ENCODE measurements at regions not wholly inside any gene's neighbourhood (a gene's known extent, or its start where the extent isn't known, plus 50 kb on each side); places are given as distances from the start of the nearest gene placed in this dataset.

DNA sequence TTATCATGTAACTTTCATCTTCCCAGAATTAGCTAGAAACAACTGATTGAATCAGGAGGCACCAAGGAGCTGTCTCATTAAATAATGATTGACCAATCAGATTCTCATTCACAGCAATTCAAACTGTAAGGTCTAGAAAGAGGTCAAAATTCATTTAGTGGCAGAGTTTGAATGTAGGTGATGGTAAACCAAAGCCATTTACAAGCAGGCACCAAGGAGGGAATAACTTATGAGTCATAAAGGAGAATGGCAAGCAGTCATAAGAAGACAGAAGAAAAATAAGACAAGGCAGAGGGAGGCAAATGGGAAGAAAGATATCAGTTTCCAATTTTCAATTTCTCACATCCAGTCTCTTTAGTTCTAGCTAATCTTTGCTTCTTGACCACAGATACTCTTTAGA lies 52.9 kb upstream of the DEFB112 start:
- Histone ChIP-seq H3K4me3 (ENCODE audit: low read depth, low read length) (no peak overlapping the region), H3K36me3 (ENCODE audit: control insufficient read depth, insufficient read depth, low read length) (no peaks in the 10 kb centered on the region), H3K27me3 (ENCODE audit: control insufficient read depth, insufficient read depth, low read length) (no peaks in the 10 kb centered on the region)
- TF ChIP-seq, protein P1, sequence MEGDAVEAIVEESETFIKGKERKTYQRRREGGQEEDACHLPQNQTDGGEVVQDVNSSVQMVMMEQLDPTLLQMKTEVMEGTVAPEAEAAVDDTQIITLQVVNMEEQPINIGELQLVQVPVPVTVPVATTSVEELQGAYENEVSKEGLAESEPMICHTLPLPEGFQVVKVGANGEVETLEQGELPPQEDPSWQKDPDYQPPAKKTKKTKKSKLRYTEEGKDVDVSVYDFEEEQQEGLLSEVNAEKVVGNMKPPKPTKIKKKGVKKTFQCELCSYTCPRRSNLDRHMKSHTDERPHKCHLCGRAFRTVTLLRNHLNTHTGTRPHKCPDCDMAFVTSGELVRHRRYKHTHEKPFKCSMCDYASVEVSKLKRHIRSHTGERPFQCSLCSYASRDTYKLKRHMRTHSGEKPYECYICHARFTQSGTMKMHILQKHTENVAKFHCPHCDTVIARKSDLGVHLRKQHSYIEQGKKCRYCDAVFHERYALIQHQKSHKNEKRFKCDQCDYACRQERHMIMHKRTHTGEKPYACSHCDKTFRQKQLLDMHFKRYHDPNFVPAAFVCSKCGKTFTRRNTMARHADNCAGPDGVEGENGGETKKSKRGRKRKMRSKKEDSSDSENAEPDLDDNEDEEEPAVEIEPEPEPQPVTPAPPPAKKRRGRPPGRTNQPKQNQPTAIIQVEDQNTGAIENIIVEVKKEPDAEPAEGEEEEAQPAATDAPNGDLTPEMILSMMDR (IDR thresholded peaks at IDR 0.05; ENCODE audit: insufficient read depth, low read length, poor library complexity, severe bottlenecking) = no peak
- no peak for DNase-seq (ENCODE audit: low read depth)

DNA sequence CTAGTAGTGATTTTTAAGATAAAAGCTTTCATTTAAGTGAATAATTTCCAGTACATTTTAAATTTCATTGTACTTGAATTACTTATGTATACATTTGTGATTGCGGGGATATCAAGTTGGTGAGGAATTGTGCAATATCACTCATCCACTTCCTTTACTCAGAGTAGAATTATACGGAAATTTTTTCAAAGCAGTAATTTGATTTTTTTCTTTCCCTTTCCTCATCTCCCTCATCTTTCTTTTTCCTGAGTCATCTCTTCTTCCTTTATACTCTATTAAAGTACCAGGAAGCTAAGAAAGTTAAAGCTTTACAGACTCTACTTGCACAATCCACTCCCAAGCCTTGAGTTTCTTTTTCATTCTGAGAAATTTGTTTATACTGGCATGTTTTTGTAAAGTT lies 60.9 kb upstream of the DEFB112 start:
- no peak for DNase-seq (ENCODE audit: low read depth)
- no peaks in the 10 kb centered on the region for H3K36me3 ChIP-seq (ENCODE audit: control insufficient read depth, insufficient read depth, low read length)
- TF ChIP-seq, protein P1 (IDR thresholded peaks at IDR 0.05; ENCODE audit: insufficient read depth, low read length, poor library complexity, severe bottlenecking) = no peak
- no peaks in the 10 kb centered on the region for H3K27me3 ChIP-seq (ENCODE audit: control insufficient read depth, insufficient read depth, low read length)
- H3K4me3 ChIP-seq (ENCODE audit: low read depth, low read length) = no peak overlapping the region

DNA sequence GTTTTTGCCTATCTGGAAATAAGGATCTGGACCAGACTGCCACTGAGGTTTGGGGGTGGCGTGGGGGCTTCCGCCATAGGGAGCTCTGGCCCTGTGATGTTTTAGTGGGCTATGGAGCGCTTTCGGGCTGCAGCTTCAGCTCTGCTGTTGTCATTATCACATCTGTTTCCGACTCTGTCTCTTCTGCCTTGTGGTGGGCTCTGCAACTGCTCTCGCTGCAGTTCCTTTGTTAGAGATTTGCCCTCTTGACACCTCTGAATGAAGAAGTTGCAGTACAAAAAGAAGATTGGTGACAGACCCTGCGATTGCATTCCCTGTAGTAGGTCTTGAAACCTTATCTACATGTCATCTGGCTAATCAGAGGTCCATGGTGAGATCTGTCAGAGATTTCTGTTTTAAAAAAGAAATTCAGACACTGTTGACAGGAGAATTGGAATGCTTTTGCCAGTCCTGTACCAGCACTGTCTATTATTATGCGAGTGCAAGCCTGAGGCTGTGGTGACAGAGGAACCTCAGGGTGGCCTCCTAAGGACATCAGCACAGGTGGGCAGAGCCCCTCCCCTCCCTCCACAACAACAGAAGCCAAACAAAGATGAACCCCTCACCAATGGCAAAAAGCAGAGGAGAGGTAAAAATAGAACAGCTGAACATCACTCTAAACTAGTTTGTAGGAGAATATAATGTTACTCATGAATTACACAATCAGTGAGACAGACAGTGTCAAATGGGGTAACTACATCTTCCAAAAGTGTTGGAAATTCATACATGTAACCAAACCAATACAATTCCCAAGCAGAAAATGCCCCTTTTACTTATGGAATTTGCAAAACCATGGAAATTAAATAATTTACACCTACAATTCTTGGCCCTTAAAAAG lies 63.5 kb upstream of the DEFB112 start:
- H3K4me3 ChIP-seq (ENCODE audit: low read depth, low read length) = no peak overlapping the region
- TF ChIP-seq, protein P1 (IDR thresholded peaks at IDR 0.05; ENCODE audit: insufficient read depth, low read length, poor library complexity, severe bottlenecking) = no peak
- H3K36me3 ChIP-seq (ENCODE audit: control insufficient read depth, insufficient read depth, low read length) = no peaks in the 10 kb centered on the region
- H3K27me3 ChIP-seq (ENCODE audit: control insufficient read depth, insufficient read depth, low read length) = no peaks in the 10 kb centered on the region
- DNase-seq (ENCODE audit: low read depth) = no peak

DNA sequence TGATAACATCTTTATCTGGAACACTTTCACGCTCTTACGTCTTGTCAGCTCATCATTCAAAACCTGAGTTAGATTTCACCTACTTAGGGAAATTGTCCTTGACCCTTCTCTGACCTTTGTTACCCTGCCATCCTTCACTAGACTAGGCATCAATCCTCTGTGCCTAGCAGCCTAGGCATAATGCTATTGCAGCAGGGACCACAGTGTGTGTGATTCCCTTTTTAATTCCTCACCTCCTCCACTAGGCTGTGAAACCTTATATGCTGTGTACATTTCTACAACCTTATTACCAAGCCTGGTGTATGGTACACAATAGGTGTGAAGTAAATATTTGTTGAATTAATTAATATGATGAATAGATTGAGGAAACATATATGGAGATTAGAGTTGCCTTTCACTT lies 66.7 kb upstream of the DEFB112 start:
- H3K27me3 ChIP-seq (ENCODE audit: control insufficient read depth, insufficient read depth, low read length) = no peaks in the 10 kb centered on the region
- no peak overlapping the region for H3K4me3 ChIP-seq (ENCODE audit: low read depth, low read length)
- DNase-seq (ENCODE audit: low read depth) = no peak
- no peaks in the 10 kb centered on the region for H3K36me3 ChIP-seq (ENCODE audit: control insufficient read depth, insufficient read depth, low read length)
- TF ChIP-seq, protein P1 (IDR thresholded peaks at IDR 0.05; ENCODE audit: insufficient read depth, low read length, poor library complexity, severe bottlenecking) = no peak

DNA sequence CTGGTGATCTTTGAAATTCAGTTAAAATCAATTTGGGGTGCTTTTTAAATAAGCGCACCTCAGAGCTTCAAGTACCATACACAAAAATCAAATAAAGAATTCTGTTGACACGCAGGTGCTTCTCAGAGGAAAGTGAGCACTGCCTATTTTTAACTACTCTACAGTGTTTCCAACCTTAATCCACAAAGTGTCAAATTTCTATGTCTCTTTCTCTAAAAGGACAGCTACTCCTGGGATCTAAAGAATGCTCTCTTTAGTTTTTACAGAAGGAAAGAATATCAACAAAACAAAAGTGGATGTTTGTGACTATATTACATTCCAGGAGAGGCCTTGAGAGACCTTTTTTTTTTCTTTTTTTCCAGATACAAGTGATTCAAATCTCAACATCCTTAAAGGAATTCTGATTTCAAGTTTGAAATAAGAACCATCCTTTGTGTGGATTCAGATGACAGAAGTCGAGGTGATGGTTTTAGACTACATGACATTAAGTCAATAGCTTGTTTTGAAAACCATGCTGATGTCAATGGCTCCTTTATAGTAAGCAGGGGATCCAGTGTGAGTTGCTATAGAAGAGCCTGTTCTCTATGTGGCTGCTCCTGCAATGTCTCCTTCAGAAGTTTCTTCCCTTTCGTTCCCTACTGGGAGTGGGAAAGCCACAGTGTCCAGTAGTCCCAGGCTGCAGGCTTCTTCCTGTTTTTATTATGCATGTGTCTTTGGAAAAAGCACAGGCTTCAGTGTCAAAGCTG lies 67.2 kb upstream of the DEFB112 start:
- H3K27me3 ChIP-seq (ENCODE audit: control insufficient read depth, insufficient read depth, low read length) = no peaks in the 10 kb centered on the region
- TF ChIP-seq, protein P1 (IDR thresholded peaks at IDR 0.05; ENCODE audit: insufficient read depth, low read length, poor library complexity, severe bottlenecking) = no peak
- no peaks in the 10 kb centered on the region for H3K36me3 ChIP-seq (ENCODE audit: control insufficient read depth, insufficient read depth, low read length)
- H3K4me3 ChIP-seq (ENCODE audit: low read depth, low read length) = no peak overlapping the region
- DNase-seq (ENCODE audit: low read depth) = no peak

All from kidney epithelial cell (primary cell).